Frontal cortex (tissue), 3 donors: ENCODE measurements at regions not wholly inside any gene's neighbourhood (a gene's known extent, or its start where the extent isn't known, plus 50 kb on each side); places are given as distances from the start of the nearest gene placed in this dataset.

Source experiments
- DNase-seq, 2 donors: peaks; one replicate each; pipeline ENCODE4 v3.0.0; 2012; ENCODE audit warnings: low spot score in 2 of 2
- FAIRE-seq: peaks from 2 replicates; lab custom pipeline; 2012; peaks lifted over from hg19 to GRCh38; lab: Jason Lieb, UNC
- donor health status: control.
- donor health status: control.
- donor health status: control.

DNA sequence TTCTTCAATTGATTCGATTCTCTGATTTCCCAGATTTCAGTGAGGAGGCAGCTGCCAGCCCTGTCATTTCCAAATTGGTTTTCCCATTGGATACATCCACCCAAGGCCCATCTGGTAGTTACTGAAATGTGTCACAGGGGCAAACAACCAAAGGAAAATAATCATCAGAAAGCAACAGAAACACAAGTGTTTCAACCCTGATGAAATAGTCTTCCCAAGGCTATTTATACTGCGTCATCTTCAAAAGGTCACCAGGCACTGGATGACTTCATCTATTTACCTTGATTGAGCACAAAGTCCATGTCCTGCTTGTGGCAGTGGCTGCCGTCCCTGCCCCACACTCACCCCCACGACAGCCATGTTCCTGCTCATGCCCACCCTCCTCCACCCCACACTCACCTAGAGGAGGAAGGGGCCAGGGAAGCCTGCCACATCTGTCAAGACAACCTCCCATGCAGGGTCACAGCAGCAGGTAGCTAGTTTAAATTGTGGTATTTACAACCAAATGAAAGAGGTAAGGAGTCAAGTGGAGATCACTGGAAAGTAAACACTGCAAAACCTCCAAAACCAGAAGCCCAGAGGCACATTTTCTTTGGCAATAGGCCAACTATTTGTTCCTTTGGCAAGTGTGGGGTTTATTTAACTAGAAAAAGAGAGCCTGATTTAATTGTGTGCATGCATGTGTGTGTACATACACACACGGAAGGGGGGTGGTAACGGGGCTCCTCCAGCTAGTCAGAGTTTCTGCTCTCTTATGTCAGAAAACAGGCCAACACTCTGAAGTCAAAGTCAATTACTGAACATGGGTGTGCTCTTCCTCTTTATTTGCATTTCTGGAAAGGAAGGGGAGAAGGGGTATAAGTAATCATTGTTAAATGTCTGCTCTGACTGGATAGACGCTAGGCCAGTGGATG, 49.5 kb upstream of the RAB4A start:
- no peak for FAIRE-seq
- DNase-seq: no peak
